HepG2 (cell line): ENCODE measurements at regions not wholly inside any gene's neighbourhood (a gene's known extent, or its start where the extent isn't known, plus 50 kb on each side); places are given as distances from the start of the nearest gene placed in this dataset.

Source experiments
- ATAC-seq: fragments of 200-7000 bp; cut with Tn5 transposase; 3 replicates; pipeline ENCODE4 v1.9.1; 2020; ENCODE audit warnings: mild to moderate bottlenecking, moderate library complexity
- BruUV-seq: library from RNA; stranded (reverse); fragments of 400-500 nt; replicated peaks from 2 replicates; lab custom pipeline; 2021; lab: Mats Ljungman, UMichigan
- CTCF ChIA-PET: fragments of 300-600 bp; formaldehyde crosslinking; extraction: SDS; loops from one replicate; lab custom pipeline; 2021; ENCODE audit warnings: low total read pairs, inconsistent platforms, low intra/inter-chr PET ratio; lab: Yijun Ruan, JAX
- POLR2A ChIA-PET: fragments of 350-600 bp; sonication (Branson Sonifier 250); formaldehyde crosslinking; loops from one replicate; lab custom pipeline; 2020; ENCODE audit warnings: antibody characterized with exemption, inconsistent platforms; lab: Yijun Ruan, JAX
- DNase-seq: peaks from one replicate; pipeline ENCODE4 v3.0.0-alpha.2; 2015; ENCODE audit warnings: low spot score
- FAIRE-seq: peaks from 3 replicates; lab custom pipeline; 2011; peaks lifted over from hg19 to GRCh38; lab: Jason Lieb, UNC
- H2AFZ ChIP-seq: one replicate; pipeline ENCODE4 v1.6.1; 2011; ENCODE audit warnings: low read length, inconsistent platforms
- H3K27ac ChIP-seq: fragments of 300-600 bp; 3 replicates; pipeline ENCODE4 v1.8.0; 2011; ENCODE audit warnings: mixed run types, mild to moderate bottlenecking, mixed read lengths, low read length, inconsistent platforms; ENCODE audit not compliant: insufficient read depth; ENCODE audit errors: extremely low read length
- H3K27me3 ChIP-seq, 2 experiments: fragments of 200-600 bp in 1 of 2; 2 replicates in 1 of 2; 3 replicates in 1 of 2; pipeline versions ENCODE4 v1.6.0 to v1.8.0; 2011; ENCODE audit warnings: low read length in 2 of 2, mild to moderate bottlenecking in 2 of 2, moderate library complexity in 2 of 2, inconsistent platforms in 1 of 2; ENCODE audit not compliant: insufficient read depth in 2 of 2, control insufficient read depth in 1 of 2
- H3K36me3 ChIP-seq, 2 experiments: fragments of 200-600 bp in 1 of 2; replicated peaks in 1 of 2; 2 replicates in 1 of 2; 3 replicates in 1 of 2; pipeline versions ENCODE4 v1.5.1 to v1.8.0; 2011; ENCODE audit warnings: low read length in 2 of 2, inconsistent platforms in 1 of 2; ENCODE audit not compliant: insufficient read depth in 2 of 2, control insufficient read depth in 1 of 2
- H3K4me1 ChIP-seq: 2 replicates; pipeline ENCODE4 v1.5.1; 2012; ENCODE audit warnings: low read length, inconsistent platforms; ENCODE audit not compliant: insufficient read depth
- H3K4me2 ChIP-seq: 2 replicates; pipeline ENCODE4 v1.6.0; 2011; ENCODE audit warnings: low read depth, low read length, inconsistent platforms
- H3K4me3 ChIP-seq, 3 experiments: fragments of 200-600 bp in 1 of 3; sonication (generic), shearing (Covaris generic) in 1 of 3; replicated peaks in 1 of 3; 2 replicates each; pipeline ENCODE4 v1.5.1; 2011 to 2016; ENCODE audit warnings: low read length in 3 of 3, inconsistent platforms in 2 of 3, low read depth in 2 of 3, mild to moderate bottlenecking in 2 of 3, control low read depth in 1 of 3, mixed read lengths in 1 of 3; ENCODE audit not compliant: insufficient read depth in 1 of 3
- H3K79me2 ChIP-seq: one replicate; pipeline ENCODE4 v1.6.1; 2011; ENCODE audit warnings: low read length, inconsistent platforms; ENCODE audit not compliant: insufficient read depth
- H3K9ac ChIP-seq: 2 replicates; pipeline ENCODE4 v1.6.0; 2011; ENCODE audit warnings: mild to moderate bottlenecking, low read depth, low read length, inconsistent platforms; ENCODE audit not compliant: insufficient read depth
- H3K9me3 ChIP-seq: 2 replicates; pipeline ENCODE4 v1.5.1; 2012; ENCODE audit warnings: mild to moderate bottlenecking, low read length
- H4K20me1 ChIP-seq: 2 replicates; pipeline ENCODE4 v1.6.0; 2011; ENCODE audit warnings: inconsistent platforms, mild to moderate bottlenecking, low read length, moderate library complexity; ENCODE audit not compliant: insufficient read depth
- HIVEP1 ChIP-seq: sonication (generic); formaldehyde crosslinking; IDR thresholded peaks from 2 replicates; pipeline ENCODE4 v1.4.0; 2020; ENCODE audit warnings: mild to moderate bottlenecking, missing genetic modification reagents
- KLF15 ChIP-seq: sonication (generic); formaldehyde crosslinking; IDR thresholded peaks from 2 replicates; pipeline ENCODE4 v1.8.1; 2023; ENCODE audit warnings: borderline replicate concordance, mild to moderate bottlenecking, inconsistent platforms, missing genetic modification reagents, mixed read lengths
- MEIS2 ChIP-seq: sonication (generic); formaldehyde crosslinking; IDR thresholded peaks from 2 replicates; pipeline ENCODE4 v1.9.0; 2021; ENCODE audit warnings: mild to moderate bottlenecking, missing genetic modification reagents
- TBX2 ChIP-seq: sonication (generic); formaldehyde crosslinking; IDR thresholded peaks from 2 replicates; pipeline ENCODE4 v1.5.0; 2020; ENCODE audit warnings: missing genetic modification reagents, mild to moderate bottlenecking, borderline replicate concordance
- ZBTB1 ChIP-seq: sonication (generic); formaldehyde crosslinking; IDR thresholded peaks from 2 replicates; pipeline ENCODE4 v1.4.0; 2020; ENCODE audit warnings: missing genetic modification reagents, borderline replicate concordance
- ZBTB42 ChIP-seq: sonication (generic); formaldehyde crosslinking; IDR thresholded peaks from 2 replicates; pipeline ENCODE4 v1.5.0; 2020; ENCODE audit warnings: mild to moderate bottlenecking, missing genetic modification reagents
- ZFY ChIP-seq: sonication (generic); formaldehyde crosslinking; IDR thresholded peaks from 2 replicates; pipeline ENCODE4 v1.4.0; 2020; ENCODE audit warnings: missing genetic modification reagents
- ZNF251 ChIP-seq: sonication (generic); formaldehyde crosslinking; IDR thresholded peaks from 2 replicates; pipeline ENCODE4 v1.9.0; 2021; ENCODE audit warnings: mild to moderate bottlenecking, missing genetic modification reagents
- in situ Hi-C: cut with HindIII; loops from 2 replicates; pipeline ENCODE4 v1.10.0; 2017; ENCODE audit warnings: low pct_unique_long_range_greater_than_20kb; ENCODE audit not compliant: extremely low pct_ligation_motif_present
- intact Hi-C: fragments of 100-400 bp; cut with micrococcal nuclease; formaldehyde crosslinking; loops from one replicate; pipeline ENCODE4 v1.10.0; 2022; ENCODE audit not compliant: unreplicated experiment
- TF ChIP-seq, protein P1 (sequence below): sonication (generic); formaldehyde crosslinking; IDR thresholded peaks from 2 replicates; pipeline ENCODE4 v1.4.0; 2020; ENCODE audit warnings: missing genetic modification reagents, mild to moderate bottlenecking, borderline replicate concordance
- TF ChIP-seq, protein P2 (sequence below): sonication (generic); formaldehyde crosslinking; IDR thresholded peaks from 2 replicates; pipeline ENCODE4 v1.9.0; 2021; ENCODE audit warnings: missing genetic modification reagents, mild to moderate bottlenecking, borderline replicate concordance
- TF ChIP-seq, protein P3 (sequence below): sonication (generic); formaldehyde crosslinking; IDR thresholded peaks from 2 replicates; pipeline ENCODE4 v1.5.1; 2020; ENCODE audit warnings: missing genetic modification reagents, mild to moderate bottlenecking, borderline replicate concordance
- TF ChIP-seq, protein P4 (sequence below): sonication (generic); formaldehyde crosslinking; IDR thresholded peaks from 2 replicates; pipeline ENCODE4 v1.8.0; 2022; ENCODE audit warnings: low read depth, missing genetic modification reagents
- TF ChIP-seq, protein P5 (sequence below): sonication (generic); formaldehyde crosslinking; IDR thresholded peaks from 2 replicates; pipeline ENCODE4 v1.8.1; 2023; ENCODE audit warnings: mild to moderate bottlenecking, inconsistent platforms, moderate library complexity, missing genetic modification reagents, borderline replicate concordance

DNA sequence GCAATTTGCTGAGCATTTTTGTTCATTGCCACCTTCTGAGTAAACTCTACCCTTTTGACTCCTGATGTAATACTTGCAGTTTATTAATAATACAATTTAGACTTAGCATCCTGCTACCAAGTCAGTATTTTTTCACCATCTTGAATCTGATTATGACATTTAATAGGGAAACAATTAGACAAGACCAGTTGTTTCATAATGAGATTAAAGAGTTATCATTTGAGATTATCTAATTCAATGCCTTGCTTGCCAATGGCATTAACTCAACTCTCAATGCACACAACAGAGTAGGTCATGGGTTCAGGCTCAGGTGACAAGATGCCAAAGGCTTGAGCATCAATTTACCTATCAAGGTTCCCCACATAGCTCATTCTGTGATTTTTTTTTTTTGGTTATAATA is 488.4 kb downstream of the DISC1 start:
- in situ Hi-C loops (no loop called here), intact Hi-C loops (no loop called here)
- TF ChIP-seq, protein P1, sequence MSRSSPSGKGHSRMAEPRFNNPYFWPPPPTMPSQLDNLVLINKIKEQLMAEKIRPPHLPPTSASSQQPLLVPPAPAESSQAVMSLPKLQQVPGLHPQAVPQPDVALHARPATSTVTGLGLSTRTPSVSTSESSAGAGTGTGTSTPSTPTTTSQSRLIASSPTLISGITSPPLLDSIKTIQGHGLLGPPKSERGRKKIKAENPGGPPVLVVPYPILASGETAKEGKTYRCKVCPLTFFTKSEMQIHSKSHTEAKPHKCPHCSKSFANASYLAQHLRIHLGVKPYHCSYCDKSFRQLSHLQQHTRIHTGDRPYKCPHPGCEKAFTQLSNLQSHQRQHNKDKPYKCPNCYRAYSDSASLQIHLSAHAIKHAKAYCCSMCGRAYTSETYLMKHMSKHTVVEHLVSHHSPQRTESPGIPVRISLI (CRISPR knock-in tag): no peak
- TF ChIP-seq ZBTB1 (CRISPR knock-in tag) (no peak), KLF15 (CRISPR knock-in tag) (no peak), HIVEP1 (CRISPR knock-in tag) (no peak), ZNF251 (CRISPR knock-in tag) (no peak), ZBTB42 (CRISPR knock-in tag) (no peak), MEIS2 (CRISPR knock-in tag) (no peak), TBX2 (CRISPR knock-in tag) (no peak), ZFY (no peak)
- TF ChIP-seq, protein P2, sequence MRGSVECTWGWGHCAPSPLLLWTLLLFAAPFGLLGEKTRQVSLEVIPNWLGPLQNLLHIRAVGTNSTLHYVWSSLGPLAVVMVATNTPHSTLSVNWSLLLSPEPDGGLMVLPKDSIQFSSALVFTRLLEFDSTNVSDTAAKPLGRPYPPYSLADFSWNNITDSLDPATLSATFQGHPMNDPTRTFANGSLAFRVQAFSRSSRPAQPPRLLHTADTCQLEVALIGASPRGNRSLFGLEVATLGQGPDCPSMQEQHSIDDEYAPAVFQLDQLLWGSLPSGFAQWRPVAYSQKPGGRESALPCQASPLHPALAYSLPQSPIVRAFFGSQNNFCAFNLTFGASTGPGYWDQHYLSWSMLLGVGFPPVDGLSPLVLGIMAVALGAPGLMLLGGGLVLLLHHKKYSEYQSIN (CRISPR knock-in tag): no peak
- TF ChIP-seq, protein P3, sequence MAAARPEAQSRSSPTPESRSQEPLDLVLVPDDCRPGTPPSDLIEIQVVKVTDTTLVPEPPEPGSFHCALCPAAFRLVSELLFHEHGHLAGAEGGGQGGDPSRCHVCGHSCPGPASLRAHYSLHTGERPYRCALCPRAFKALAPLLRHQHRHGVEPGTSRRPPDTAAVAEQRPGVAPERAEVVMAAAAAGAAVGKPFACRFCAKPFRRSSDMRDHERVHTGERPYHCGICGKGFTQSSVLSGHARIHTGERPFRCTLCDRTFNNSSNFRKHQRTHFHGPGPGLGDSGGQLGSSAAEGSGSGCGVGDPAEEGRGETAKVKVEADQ (CRISPR knock-in tag): no peak
- TF ChIP-seq, protein P4, sequence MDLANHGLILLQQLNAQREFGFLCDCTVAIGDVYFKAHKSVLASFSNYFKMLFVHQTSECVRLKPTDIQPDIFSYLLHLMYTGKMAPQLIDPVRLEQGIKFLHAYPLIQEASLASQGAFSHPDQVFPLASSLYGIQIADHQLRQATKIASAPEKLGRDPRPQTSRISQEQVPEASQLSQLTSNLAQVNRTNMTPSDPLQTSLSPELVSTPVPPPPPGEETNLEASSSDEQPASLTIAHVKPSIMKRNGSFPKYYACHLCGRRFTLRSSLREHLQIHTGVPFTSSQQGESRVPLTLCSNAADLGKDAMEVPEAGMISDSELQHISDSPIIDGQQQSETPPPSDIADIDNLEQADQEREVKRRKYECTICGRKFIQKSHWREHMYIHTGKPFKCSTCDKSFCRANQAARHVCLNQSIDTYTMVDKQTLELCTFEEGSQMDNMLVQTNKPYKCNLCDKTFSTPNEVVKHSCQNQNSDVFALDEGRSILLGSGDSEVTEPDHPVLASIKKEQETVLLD: no peak
- TF ChIP-seq, protein P5, sequence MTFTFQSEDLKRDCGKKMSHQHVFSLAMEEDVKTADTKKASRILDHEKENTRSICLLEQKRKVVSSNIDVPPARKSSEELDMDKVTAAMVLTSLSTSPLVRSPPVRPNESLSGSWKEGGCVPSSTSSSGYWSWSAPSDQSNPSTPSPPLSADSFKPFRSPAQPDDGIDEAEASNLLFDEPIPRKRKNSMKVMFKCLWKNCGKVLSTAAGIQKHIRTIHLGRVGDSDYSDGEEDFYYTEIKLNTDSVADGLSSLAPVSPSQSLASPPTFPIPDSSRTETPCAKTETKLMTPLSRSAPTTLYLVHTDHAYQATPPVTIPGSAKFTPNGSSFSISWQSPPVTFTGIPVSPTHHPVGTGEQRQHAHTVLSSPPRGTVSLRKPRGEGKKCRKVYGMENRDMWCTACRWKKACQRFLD (CRISPR knock-in tag): no peak
- H3K79me2 ChIP-seq: no peaks in the 10 kb centered on the region
- no peak for FAIRE-seq
- H3K4me2 ChIP-seq: no peak overlapping the region
- ChIA-PET CTCF (no interaction called here), POLR2A (no interaction called here)
- no peaks in the 10 kb centered on the region for H4K20me1 ChIP-seq
- H3K9me3 ChIP-seq: no peaks in the 10 kb centered on the region
- ATAC-seq: no peak
- no peaks in the 10 kb centered on the region for H3K4me1 ChIP-seq
- H3K27me3 ChIP-seq: no peaks in the 10 kb centered on the region; a peak in 2 of 5 replicates
- no peak for DNase-seq
- no TSS peak for BruUV-seq
- H3K4me3 ChIP-seq: no peak overlapping the region
- H2AFZ ChIP-seq: no peak overlapping the region
- no peak overlapping the region for H3K27ac ChIP-seq
- H3K9ac ChIP-seq: no peak overlapping the region
- H3K36me3 ChIP-seq: no peaks in the 10 kb centered on the region
